GM23248 (cell line): ENCODE measurements at regions not wholly inside any gene's neighbourhood (a gene's known extent, or its start where the extent isn't known, plus 50 kb on each side); places are given as distances from the start of the nearest gene placed in this dataset.

Experiments used
- EZH2 ChIP-seq: fragments of 200-600 bp; sonication (generic); IDR thresholded peaks from 2 replicates; pipeline ENCODE4 v1.6.1; 2018; ENCODE audit warnings: antibody characterized with exemption, mild to moderate bottlenecking; ENCODE audit not compliant: insufficient read depth, poor library complexity, severe bottlenecking
- EZH2phosphoT487 ChIP-seq: fragments of 200-600 bp; sonication (generic); IDR thresholded peaks from 2 replicates; pipeline ENCODE4 v1.6.1; 2018; ENCODE audit warnings: antibody characterized with exemption, moderate library complexity, mild to moderate bottlenecking, low read depth; ENCODE audit not compliant: insufficient read depth

GRCh38 chr2:137881711-137882110, 82.6 kb upstream of the HNMT start:
- TF ChIP-seq EZH2phosphoT487 (no peak), EZH2 (no peak)
